ENCODE measurements at regions not wholly inside any gene's neighbourhood (a gene's known extent, or its start where the extent isn't known, plus 50 kb on each side); places are given as distances from the start of the nearest gene placed in this dataset.

DNA sequence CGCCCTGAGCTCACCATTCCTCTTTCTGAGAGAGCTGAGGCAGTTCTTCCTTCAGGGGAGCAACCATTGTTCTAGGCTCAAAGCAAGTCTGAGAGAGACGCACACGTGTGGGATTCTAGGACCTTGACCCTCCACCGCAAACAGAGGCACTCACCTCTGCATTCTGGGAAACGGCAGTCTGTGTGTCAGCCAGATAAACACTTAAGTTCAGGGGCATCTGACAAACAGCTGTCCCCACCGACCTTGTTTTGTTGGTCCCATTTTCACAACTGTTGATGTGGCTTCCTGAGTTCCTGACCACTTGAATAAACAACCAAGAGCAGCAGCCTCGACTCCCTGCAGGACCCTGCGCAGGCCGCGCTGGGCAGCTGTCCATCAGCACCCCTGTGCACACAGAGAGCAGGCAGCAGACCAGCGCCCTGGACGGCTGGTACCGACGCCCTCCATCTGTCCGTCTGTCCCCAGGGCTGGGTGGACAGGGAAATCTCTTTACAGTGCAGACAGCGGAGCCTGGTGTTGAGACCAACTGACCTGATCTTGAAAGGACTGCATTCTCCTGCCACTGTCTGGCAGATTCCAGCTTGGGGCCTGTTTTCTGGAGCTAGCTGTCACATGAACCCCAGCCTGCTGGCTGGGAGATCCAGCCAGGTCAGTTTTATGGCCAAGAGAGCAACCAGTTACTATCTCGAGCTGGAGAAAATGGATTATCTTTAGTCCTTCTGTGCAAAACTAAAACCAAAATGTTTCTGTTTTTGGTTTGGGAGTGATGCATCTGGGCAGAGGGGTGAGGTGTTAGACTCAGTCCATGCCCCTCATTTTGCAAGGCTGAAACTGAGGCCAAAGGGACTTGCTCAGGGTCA is 64.2 kb downstream of the FAM43A start (continued):
- TF ChIP-seq SALL2 (CRISPR knock-in tag; IDR thresholded peaks at IDR 0.05) (no peak), GTF2F1 (IDR thresholded peaks at IDR 0.05; ENCODE audit: low read length) (no peak), HOXA7 (CRISPR knock-in tag; IDR thresholded peaks at IDR 0.05) (no peak), HOXA9 (CRISPR knock-in tag; IDR thresholded peaks at IDR 0.05; ENCODE audit: borderline replicate concordance) (no peak), ZNF792 (CRISPR knock-in tag; IDR thresholded peaks at IDR 0.05) (peak; percentile 48; the same call in 1 of the 2 replicates), EEA1 (CRISPR knock-in tag; IDR thresholded peaks at IDR 0.05; ENCODE audit: borderline replicate concordance) (no peak), ZNF644 (CRISPR knock-in tag; IDR thresholded peaks at IDR 0.05; ENCODE audit: low read depth) (peak; percentile 60), NFE2 (CRISPR knock-in tag; IDR thresholded peaks at IDR 0.05) (no peak), ARNT (IDR thresholded peaks at IDR 0.05) (no peak), ZNF280D (CRISPR knock-in tag; IDR thresholded peaks at IDR 0.05) (0 out of 2 replicates have a peak, but pooled peaks have one; percentile 70), ZNF510 (CRISPR knock-in tag; IDR thresholded peaks at IDR 0.05; ENCODE audit: low read depth) (no peak), HMG20A (CRISPR knock-in tag; IDR thresholded peaks at IDR 0.05; ENCODE audit: borderline replicate concordance) (peak; percentile 94; the same call in 1 of the 2 replicates), ZNF10 (CRISPR knock-in tag; IDR thresholded peaks at IDR 0.05; ENCODE audit: borderline replicate concordance, low read depth) (no peak)
- TF ChIP-seq, protein P1, sequence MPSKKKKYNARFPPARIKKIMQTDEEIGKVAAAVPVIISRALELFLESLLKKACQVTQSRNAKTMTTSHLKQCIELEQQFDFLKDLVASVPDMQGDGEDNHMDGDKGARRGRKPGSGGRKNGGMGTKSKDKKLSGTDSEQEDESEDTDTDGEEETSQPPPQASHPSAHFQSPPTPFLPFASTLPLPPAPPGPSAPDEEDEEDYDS (CRISPR knock-in tag; IDR thresholded peaks at IDR 0.05): peak; percentile 24; the same call in 1 of the 2 replicates
- TF ChIP-seq, protein P2, sequence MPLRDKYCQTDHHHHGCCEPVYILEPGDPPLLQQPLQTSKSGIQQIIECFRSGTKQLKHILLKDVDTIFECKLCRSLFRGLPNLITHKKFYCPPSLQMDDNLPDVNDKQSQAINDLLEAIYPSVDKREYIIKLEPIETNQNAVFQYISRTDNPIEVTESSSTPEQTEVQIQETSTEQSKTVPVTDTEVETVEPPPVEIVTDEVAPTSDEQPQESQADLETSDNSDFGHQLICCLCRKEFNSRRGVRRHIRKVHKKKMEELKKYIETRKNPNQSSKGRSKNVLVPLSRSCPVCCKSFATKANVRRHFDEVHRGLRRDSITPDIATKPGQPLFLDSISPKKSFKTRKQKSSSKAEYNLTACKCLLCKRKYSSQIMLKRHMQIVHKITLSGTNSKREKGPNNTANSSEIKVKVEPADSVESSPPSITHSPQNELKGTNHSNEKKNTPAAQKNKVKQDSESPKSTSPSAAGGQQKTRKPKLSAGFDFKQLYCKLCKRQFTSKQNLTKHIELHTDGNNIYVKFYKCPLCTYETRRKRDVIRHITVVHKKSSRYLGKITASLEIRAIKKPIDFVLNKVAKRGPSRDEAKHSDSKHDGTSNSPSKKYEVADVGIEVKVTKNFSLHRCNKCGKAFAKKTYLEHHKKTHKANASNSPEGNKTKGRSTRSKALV (CRISPR knock-in tag; IDR thresholded peaks at IDR 0.05): no peak
- TF ChIP-seq, protein P3, sequence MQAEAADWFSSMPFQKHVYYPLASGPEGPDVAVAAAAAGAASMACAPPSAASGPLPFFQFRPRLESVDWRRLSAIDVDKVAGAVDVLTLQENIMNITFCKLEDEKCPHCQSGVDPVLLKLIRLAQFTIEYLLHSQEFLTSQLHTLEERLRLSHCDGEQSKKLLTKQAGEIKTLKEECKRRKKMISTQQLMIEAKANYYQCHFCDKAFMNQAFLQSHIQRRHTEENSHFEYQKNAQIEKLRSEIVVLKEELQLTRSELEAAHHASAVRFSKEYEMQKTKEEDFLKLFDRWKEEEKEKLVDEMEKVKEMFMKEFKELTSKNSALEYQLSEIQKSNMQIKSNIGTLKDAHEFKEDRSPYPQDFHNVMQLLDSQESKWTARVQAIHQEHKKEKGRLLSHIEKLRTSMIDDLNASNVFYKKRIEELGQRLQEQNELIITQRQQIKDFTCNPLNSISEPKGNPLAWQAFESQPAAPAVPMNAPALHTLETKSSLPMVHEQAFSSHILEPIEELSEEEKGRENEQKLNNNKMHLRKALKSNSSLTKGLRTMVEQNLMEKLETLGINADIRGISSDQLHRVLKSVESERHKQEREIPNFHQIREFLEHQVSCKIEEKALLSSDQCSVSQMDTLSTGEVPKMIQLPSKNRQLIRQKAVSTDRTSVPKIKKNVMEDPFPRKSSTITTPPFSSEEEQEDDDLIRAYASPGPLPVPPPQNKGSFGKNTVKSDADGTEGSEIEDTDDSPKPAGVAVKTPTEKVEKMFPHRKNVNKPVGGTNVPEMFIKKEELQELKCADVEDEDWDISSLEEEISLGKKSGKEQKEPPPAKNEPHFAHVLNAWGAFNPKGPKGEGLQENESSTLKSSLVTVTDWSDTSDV (CRISPR knock-in tag; IDR thresholded peaks at IDR 0.05): peak; percentile 63; the same call in 1 of the 2 replicates
- TF ChIP-seq, protein P4, sequence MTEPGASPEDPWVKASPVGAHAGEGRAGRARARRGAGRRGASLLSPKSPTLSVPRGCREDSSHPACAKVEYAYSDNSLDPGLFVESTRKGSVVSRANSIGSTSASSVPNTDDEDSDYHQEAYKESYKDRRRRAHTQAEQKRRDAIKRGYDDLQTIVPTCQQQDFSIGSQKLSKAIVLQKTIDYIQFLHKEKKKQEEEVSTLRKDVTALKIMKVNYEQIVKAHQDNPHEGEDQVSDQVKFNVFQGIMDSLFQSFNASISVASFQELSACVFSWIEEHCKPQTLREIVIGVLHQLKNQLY (CRISPR knock-in tag; IDR thresholded peaks at IDR 0.05): 0 out of 2 replicates have a peak, but pooled peaks have one; percentile 66
- TF ChIP-seq, protein P5, sequence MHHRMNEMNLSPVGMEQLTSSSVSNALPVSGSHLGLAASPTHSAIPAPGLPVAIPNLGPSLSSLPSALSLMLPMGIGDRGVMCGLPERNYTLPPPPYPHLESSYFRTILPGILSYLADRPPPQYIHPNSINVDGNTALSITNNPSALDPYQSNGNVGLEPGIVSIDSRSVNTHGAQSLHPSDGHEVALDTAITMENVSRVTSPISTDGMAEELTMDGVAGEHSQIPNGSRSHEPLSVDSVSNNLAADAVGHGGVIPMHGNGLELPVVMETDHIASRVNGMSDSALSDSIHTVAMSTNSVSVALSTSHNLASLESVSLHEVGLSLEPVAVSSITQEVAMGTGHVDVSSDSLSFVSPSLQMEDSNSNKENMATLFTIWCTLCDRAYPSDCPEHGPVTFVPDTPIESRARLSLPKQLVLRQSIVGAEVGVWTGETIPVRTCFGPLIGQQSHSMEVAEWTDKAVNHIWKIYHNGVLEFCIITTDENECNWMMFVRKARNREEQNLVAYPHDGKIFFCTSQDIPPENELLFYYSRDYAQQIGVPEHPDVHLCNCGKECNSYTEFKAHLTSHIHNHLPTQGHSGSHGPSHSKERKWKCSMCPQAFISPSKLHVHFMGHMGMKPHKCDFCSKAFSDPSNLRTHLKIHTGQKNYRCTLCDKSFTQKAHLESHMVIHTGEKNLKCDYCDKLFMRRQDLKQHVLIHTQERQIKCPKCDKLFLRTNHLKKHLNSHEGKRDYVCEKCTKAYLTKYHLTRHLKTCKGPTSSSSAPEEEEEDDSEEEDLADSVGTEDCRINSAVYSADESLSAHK (CRISPR knock-in tag; IDR thresholded peaks at IDR 0.05; ENCODE audit: borderline replicate concordance): no peak
